Prostate gland (tissue), 2 donors: ENCODE measurements at regions not wholly inside any gene's neighbourhood (a gene's known extent, or its start where the extent isn't known, plus 50 kb on each side); places are given as distances from the start of the nearest gene placed in this dataset.
"Not testable (repeated sequence)": the region's sequence is repeated elsewhere in the genome, so short reads cannot be mapped to it uniquely, and the experiment has no call there.

Experiments used
- DNase-seq: peaks from one replicate; pipeline ENCODE4 v3.0.0-alpha.2; 2019; ENCODE audit warnings: low spot score
- H3K27ac ChIP-seq, 2 donors: fragments of 200-600 bp; sonication (generic); 2 replicates each; pipeline ENCODE4 v1.5.1; 2017 to 2019
- H3K27me3 ChIP-seq: fragments of 200-600 bp; sonication (generic); replicated peaks from 2 replicates; pipeline ENCODE4 v1.5.1; 2019; ENCODE audit not compliant: insufficient read depth
- H3K36me3 ChIP-seq, 2 donors: fragments of 200-600 bp; sonication (generic); 1 replicate in 1 of 2; 2 replicates in 1 of 2; pipeline versions ENCODE4 v1.5.1 to v1.8.1; 2017 to 2019
- H3K4me1 ChIP-seq: fragments of 200-600 bp; sonication (generic); replicated peaks from 2 replicates; pipeline ENCODE4 v1.5.1; 2019
- H3K4me3 ChIP-seq, 2 donors: fragments of 200-600 bp; sonication (generic); 2 replicates each; pipeline ENCODE4 v1.5.1; 2017 to 2019
- H3K9me3 ChIP-seq: fragments of 200-600 bp; sonication (generic); 2 replicates; pipeline ENCODE4 v1.5.1; 2017
- POLR2A ChIP-seq: fragments of 450-650 bp; IDR thresholded peaks from one replicate; pipeline ENCODE4 v1.6.1; 2016; ENCODE audit warnings: antibody characterized with exemption, mild to moderate bottlenecking
- POLR2AphosphoS5 ChIP-seq: sonication (generic); formaldehyde crosslinking; IDR thresholded peaks from one replicate; pipeline ENCODE4 v1.6.1; 2017; ENCODE audit warnings: antibody characterized with exemption
- WGBS: methylation state at CpG from one replicate; pipeline ENCODE4 v1.1.5; 2018; 5-methylcytosine and 5-hydroxymethylcytosine counted together
- intact Hi-C: fragments of 100-400 bp; cut with DNase I; formaldehyde crosslinking; loops from one replicate; pipeline ENCODE4 v1.14.2; 2022
- TF ChIP-seq, protein P1 (sequence below), 4 experiments: fragments of 200-600 bp in 2 of 4; fragments of 450-650 bp in 2 of 4; sonication (generic) in 2 of 4; IDR thresholded peaks; 1 replicate in 3 of 4; 2 replicates in 1 of 4; pipeline ENCODE4 v1.5.1; 2016 to 2019; ENCODE audit warnings: antibody characterized with exemption in 4 of 4, mild to moderate bottlenecking in 2 of 4, moderate library complexity in 2 of 4

DNA sequence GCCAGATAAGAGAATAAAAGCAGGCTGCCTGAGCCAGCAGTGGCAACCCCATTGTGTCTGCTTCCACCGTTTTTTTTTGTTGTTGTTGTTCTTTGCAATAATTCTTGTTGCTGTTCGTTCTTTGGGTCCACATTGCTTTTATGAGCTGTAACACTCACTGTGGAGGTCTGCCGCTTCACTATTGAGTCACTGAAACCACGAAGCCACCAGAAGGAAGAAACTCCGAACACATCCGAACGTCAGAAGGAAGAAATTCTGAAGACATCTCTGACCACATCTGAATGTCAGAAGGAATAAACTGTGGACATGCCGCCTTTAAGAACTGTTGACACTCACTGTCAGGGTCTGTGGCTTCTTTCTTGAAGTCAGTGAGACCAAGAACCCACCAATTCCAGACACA lies 110.5 kb downstream of the PCDH18 start:
- no peaks in the 10 kb centered on the region for H3K9me3 ChIP-seq
- DNase-seq: no peak
- H3K36me3 ChIP-seq: no peaks in the 10 kb centered on the region
- no peak overlapping the region for H3K4me3 ChIP-seq
- H3K4me1 ChIP-seq: no peaks in the 10 kb centered on the region
- intact Hi-C loops: no loop called here
- 87% methylated on average over 8 of the region's 8 CpGs for WGBS
- H3K27me3 ChIP-seq: no peaks in the 10 kb centered on the region
- H3K27ac ChIP-seq: no peak overlapping the region
- TF ChIP-seq, protein P1, sequence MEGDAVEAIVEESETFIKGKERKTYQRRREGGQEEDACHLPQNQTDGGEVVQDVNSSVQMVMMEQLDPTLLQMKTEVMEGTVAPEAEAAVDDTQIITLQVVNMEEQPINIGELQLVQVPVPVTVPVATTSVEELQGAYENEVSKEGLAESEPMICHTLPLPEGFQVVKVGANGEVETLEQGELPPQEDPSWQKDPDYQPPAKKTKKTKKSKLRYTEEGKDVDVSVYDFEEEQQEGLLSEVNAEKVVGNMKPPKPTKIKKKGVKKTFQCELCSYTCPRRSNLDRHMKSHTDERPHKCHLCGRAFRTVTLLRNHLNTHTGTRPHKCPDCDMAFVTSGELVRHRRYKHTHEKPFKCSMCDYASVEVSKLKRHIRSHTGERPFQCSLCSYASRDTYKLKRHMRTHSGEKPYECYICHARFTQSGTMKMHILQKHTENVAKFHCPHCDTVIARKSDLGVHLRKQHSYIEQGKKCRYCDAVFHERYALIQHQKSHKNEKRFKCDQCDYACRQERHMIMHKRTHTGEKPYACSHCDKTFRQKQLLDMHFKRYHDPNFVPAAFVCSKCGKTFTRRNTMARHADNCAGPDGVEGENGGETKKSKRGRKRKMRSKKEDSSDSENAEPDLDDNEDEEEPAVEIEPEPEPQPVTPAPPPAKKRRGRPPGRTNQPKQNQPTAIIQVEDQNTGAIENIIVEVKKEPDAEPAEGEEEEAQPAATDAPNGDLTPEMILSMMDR (IDR thresholded peaks at IDR 0.05): no peak
- TF ChIP-seq POLR2AphosphoS5: no peak

DNA sequence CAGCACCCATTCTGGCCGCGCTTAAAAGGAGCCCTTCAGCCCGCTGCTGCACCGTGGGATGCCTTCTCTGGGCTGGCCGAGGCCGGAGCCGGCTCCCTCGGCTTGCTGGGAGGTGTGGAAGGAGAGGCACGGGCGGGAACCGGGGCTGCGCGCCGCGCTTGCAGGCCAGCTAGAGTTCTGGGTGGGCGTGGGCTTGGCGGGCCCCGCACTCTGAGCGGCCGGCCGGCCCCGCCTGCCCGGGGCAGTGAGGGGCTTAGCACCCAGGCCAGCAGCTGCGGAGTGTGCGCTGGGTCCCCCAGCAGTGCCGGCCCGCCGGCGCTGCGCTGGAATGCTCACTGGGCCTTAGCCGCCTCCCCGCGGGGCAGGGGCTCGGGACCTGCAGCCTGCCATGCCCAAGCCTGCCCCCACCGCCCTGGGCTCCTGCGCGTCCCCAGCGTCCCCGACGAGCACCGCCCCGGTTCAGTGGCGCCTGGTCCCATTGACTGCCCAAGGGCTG lies 111.3 kb downstream of the PCDH18 start:
- Histone ChIP-seq H3K36me3 (no peaks in the 10 kb centered on the region), H3K27ac (no peak overlapping the region), H3K4me1 (no peaks in the 10 kb centered on the region), H3K9me3 (no peaks in the 10 kb centered on the region), H3K27me3 (no peaks in the 10 kb centered on the region), H3K4me3 (no peak overlapping the region)
- DNase-seq: no peak
- WGBS: 98% methylated on average over 23 of the region's 43 CpGs
- TF ChIP-seq, protein P1 (IDR thresholded peaks at IDR 0.05): no peak
- TF ChIP-seq POLR2A (no peak), POLR2AphosphoS5 (no peak)
- intact Hi-C loops: no loop called here

DNA sequence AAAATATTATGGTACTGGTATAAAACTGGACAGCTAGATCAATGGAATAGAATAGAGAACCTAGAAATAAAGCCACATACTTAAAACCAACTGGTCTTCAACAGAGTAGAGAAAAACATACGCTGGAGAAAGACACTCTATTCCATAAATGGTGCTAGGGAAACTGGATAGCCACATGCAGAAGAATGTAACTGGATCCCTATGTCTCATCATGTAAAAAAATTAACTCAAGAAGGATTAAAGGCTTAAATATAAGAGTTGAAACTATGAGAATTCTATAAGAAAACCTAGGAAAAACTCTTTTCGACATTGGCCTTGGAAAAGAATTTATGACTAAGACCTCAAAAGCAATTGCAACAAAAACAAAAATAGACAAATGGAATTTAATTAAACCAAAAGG lies 114.6 kb downstream of the PCDH18 start:
- DNase-seq: no peak
- H3K27ac ChIP-seq: no peak overlapping the region
- TF ChIP-seq POLR2AphosphoS5 (no peak), POLR2A (no peak)
- H3K4me3 ChIP-seq: no peak overlapping the region
- no peaks in the 10 kb centered on the region for H3K9me3 ChIP-seq
- intact Hi-C loops: no loop called here
- WGBS: 90% methylated on average over 2 of the region's 2 CpGs
- H3K36me3 ChIP-seq: no peaks in the 10 kb centered on the region
- no peaks in the 10 kb centered on the region for H3K27me3 ChIP-seq
- H3K4me1 ChIP-seq: no peaks in the 10 kb centered on the region

DNA sequence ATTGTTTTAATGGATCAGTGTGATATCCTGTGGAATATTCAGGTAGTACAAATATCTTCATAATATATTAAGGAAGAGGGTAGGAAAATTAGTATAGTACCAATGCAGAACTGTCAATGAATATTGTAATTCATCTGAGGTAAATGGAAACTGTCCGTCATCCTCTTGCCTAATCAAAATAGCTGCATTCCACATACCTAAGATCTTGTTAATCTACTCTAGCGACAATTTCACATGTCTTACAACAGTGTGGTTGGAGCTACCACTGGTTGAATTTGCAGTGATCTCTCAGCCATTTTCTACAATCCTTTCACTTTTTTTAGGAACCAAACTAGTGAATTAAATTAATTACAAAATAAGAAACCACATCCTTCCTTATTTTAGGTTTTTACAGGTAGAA lies 117.5 kb downstream of the PCDH18 start:
- no peaks in the 10 kb centered on the region for H3K4me1 ChIP-seq
- no peak for DNase-seq

DNA sequence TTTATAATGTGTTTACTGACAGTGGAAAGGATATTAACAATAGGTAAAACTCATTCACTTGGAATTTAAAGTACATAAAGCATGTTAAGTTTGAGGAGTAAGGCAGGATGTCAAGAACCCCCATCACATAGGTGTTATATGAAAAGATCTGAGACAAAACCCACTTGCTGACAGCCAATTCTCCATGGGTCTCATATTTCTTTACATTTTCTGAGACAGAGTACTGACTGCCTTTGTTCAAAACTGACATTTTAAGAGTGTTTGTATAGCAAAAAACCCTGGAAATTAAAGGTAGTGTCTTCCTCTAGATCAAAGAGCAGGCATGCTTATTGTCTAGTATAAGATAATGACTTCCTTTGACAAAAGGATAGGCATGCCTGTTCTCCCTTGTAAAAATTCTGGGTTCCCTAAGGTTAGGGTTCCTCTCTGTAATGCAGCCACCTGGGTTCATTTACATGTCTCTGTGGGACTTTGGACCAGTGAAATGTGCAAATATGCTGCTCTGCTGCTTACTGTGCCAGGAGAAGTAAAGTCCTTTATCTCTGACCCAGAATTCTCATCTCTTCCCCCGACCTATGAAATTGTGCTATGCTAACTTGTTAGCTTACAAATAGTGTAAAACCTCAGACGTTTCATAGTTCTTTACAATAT lies 123.6 kb downstream of the PCDH18 start:
- intact Hi-C loops: no loop called here
- TF ChIP-seq POLR2A (no peak), POLR2AphosphoS5 (no peak)
- TF ChIP-seq, protein P1 (IDR thresholded peaks at IDR 0.05): no peak
- Histone ChIP-seq H3K4me3 (no peak overlapping the region), H3K27me3 (no peaks in the 10 kb centered on the region), H3K27ac (no peak overlapping the region), H3K4me1 (no peaks in the 10 kb centered on the region), H3K36me3 (no peaks in the 10 kb centered on the region), H3K9me3 (no peaks in the 10 kb centered on the region)
- 36% methylated on average over 2 of the region's 2 CpGs for WGBS
- DNase-seq: no peak

More for the DNA sequence above, 117.5 kb downstream of the PCDH18 start:
- no peak overlapping the region for H3K27ac ChIP-seq
- TF ChIP-seq POLR2A (no peak), POLR2AphosphoS5 (no peak)
- TF ChIP-seq, protein P1 (IDR thresholded peaks at IDR 0.05): no peak
- H3K27me3 ChIP-seq: no peaks in the 10 kb centered on the region
- no peak overlapping the region for H3K4me3 ChIP-seq
- no peaks in the 10 kb centered on the region for H3K36me3 ChIP-seq
- 95% methylated on average over 2 of the region's 2 CpGs for WGBS
- intact Hi-C loops: no loop called here
- H3K9me3 ChIP-seq: no peaks in the 10 kb centered on the region

DNA sequence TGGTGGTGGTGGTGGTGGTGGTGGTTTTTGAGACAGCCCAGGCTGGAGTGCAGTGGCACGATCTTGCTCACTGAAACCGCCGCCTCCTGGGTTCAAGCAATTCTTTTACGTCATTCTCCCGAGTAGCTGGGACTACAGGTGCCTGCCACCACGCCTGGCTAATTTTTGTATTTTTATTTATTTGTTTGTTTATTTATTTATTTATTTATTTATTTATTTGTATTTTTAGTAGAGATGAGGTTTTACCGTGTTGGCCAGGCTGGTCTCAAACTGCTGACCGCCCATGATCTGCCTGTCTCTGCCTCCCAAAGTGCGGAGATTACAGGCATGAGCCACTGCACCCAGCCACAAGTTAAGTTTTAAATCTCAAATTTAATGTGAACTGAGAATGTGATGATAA lies 126.5 kb downstream of the PCDH18 start:
- 98% methylated on average over 9 of the region's 9 CpGs for WGBS
- H3K4me3 ChIP-seq, H3K27me3 ChIP-seq, H3K4me1 ChIP-seq, H3K36me3 ChIP-seq, intact Hi-C loops, H3K9me3 ChIP-seq, H3K27ac ChIP-seq, DNase-seq: not testable (repeated sequence)
